Fibroblast of lung (primary cell): ENCODE measurements at regions not wholly inside any gene's neighbourhood (a gene's known extent, or its start where the extent isn't known, plus 50 kb on each side); places are given as distances from the start of the nearest gene placed in this dataset.
A peak's percentile ranks its signal among the peaks of the same experiment; 100 is the strongest.

Experiments used
- DNase-seq, 2 donors: peaks; one replicate each; pipeline versions ENCODE4 v3.0.0 to v3.0.0-alpha.2; 2010; ENCODE audit warnings: low read depth in 2 of 2
- H2AFZ ChIP-seq: 2 replicates; pipeline ENCODE4 v1.5.1; 2012; ENCODE audit warnings: low read length, control low read depth, inconsistent platforms
- H3K27ac ChIP-seq: 2 replicates; pipeline ENCODE4 v1.5.1; 2011; ENCODE audit warnings: low read length, control low read depth; ENCODE audit not compliant: insufficient read depth
- H3K27me3 ChIP-seq: 2 replicates; pipeline ENCODE4 v1.5.1; 2011; ENCODE audit warnings: mild to moderate bottlenecking, low read length; ENCODE audit not compliant: control insufficient read depth, insufficient read depth
- H3K36me3 ChIP-seq: 2 replicates; pipeline ENCODE4 v1.5.1; 2011; ENCODE audit warnings: low read length; ENCODE audit not compliant: control insufficient read depth, insufficient read depth
- H3K4me1 ChIP-seq: 2 replicates; pipeline ENCODE4 v1.5.1; 2011; ENCODE audit warnings: low read length; ENCODE audit not compliant: control insufficient read depth, insufficient read depth; ENCODE audit errors: extremely low read depth
- H3K4me2 ChIP-seq: 2 replicates; pipeline ENCODE4 v1.5.1; 2011; ENCODE audit warnings: low read length, control low read depth; ENCODE audit not compliant: insufficient read depth; ENCODE audit errors: extremely low read depth
- H3K4me3 ChIP-seq, 4 experiments: fragments of 200-600 bp in 1 of 4; sonication (generic) in 1 of 4; replicated peaks in 1 of 4; 2 replicates each; pipeline ENCODE4 v1.5.1; 2011 to 2016; ENCODE audit warnings: low read length in 4 of 4, low read depth in 3 of 4, mild to moderate bottlenecking in 3 of 4, control low read depth in 2 of 4, inconsistent platforms in 1 of 4, mixed read lengths in 1 of 4; ENCODE audit not compliant: insufficient read depth in 1 of 4; ENCODE audit errors: control extremely low read depth in 1 of 4
- H3K79me2 ChIP-seq: 2 replicates; pipeline ENCODE4 v1.5.1; 2012; ENCODE audit warnings: mild to moderate bottlenecking, low read length, inconsistent platforms; ENCODE audit not compliant: control insufficient read depth, insufficient read depth
- H3K9ac ChIP-seq: 2 replicates; pipeline ENCODE4 v1.5.1; 2011; ENCODE audit warnings: mild to moderate bottlenecking, low read length, control low read depth; ENCODE audit not compliant: insufficient read depth
- H3K9me3 ChIP-seq: 2 replicates; pipeline ENCODE4 v1.5.1; 2012; ENCODE audit warnings: low read depth, low read length; ENCODE audit not compliant: control insufficient read depth, insufficient read depth
- H4K20me1 ChIP-seq: 2 replicates; pipeline ENCODE4 v1.5.1; 2011; ENCODE audit warnings: low read length; ENCODE audit not compliant: control insufficient read depth, insufficient read depth; ENCODE audit errors: extremely low read depth
- EZH2 ChIP-seq: IDR thresholded peaks from 2 replicates; pipeline ENCODE4 v1.5.1; 2012; ENCODE audit warnings: low read length, control low read depth, mild to moderate bottlenecking; ENCODE audit errors: missing control alignments
- TF ChIP-seq, protein P1 (sequence below), 2 donors: IDR thresholded peaks in 1 of 2; conservative IDR thresholded peaks in 1 of 2; 1 replicate in 1 of 2; 2 replicates in 1 of 2; pipeline ENCODE4 v1.5.1; 2011 to 2012; ENCODE audit warnings: low read length in 2 of 2, control low read depth in 1 of 2, inconsistent platforms in 1 of 2, low read depth in 1 of 2, mild to moderate bottlenecking in 1 of 2

- Histone ChIP-seq H3K4me2 (peak overlapping the region; percentile 40), H4K20me1 (no peaks in the 10 kb centered on the region), H3K27ac (no peak overlapping the region), H3K4me3 (no peak overlapping the region), H3K4me1 (peaks cover 4% of the 10 kb centered on the region), H2AFZ (no peak overlapping the region), H3K27me3 (no peaks in the 10 kb centered on the region), H3K9me3 (no peaks in the 10 kb centered on the region), H3K36me3 (no peaks in the 10 kb centered on the region), H3K79me2 (no peaks in the 10 kb centered on the region), H3K9ac (no peak overlapping the region)
- TF ChIP-seq, protein P1, sequence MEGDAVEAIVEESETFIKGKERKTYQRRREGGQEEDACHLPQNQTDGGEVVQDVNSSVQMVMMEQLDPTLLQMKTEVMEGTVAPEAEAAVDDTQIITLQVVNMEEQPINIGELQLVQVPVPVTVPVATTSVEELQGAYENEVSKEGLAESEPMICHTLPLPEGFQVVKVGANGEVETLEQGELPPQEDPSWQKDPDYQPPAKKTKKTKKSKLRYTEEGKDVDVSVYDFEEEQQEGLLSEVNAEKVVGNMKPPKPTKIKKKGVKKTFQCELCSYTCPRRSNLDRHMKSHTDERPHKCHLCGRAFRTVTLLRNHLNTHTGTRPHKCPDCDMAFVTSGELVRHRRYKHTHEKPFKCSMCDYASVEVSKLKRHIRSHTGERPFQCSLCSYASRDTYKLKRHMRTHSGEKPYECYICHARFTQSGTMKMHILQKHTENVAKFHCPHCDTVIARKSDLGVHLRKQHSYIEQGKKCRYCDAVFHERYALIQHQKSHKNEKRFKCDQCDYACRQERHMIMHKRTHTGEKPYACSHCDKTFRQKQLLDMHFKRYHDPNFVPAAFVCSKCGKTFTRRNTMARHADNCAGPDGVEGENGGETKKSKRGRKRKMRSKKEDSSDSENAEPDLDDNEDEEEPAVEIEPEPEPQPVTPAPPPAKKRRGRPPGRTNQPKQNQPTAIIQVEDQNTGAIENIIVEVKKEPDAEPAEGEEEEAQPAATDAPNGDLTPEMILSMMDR (conservative IDR thresholded peaks at IDR 0.05 in 1 of 2, IDR thresholded peaks at IDR 0.05 in 1 of 2; ENCODE audit: low read depth in 1 of 2, low read length in 2 of 2) = no peak
- no peak for TF ChIP-seq EZH2
- peak; percentile 90 to 92 for DNase-seq
These were observed 133.4 kb downstream of the VAPA start for GRCh38 chr18:10047237-10047636.

DNA sequence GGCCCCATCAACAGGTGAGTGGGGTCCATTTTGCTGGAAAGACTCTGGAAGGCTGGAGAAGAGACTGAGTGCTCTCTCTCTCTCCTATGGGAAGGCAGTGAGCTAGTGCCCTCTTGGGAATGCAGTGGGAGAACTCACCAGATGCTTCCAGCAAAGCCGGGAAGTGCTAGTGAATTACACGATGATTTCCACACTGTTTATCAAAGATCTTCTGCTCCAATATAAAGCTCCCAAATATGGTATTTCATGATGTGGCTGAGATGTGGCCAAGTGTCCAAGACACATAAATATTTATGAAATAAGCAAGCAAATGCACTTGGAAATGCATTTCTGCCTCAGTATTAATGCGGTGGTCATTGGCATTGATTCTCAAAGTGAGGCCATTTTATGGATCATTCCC, 135.9 kb downstream of the VAPA start:
- peak in 1 of 2 donors; percentile 93 for DNase-seq

DNA sequence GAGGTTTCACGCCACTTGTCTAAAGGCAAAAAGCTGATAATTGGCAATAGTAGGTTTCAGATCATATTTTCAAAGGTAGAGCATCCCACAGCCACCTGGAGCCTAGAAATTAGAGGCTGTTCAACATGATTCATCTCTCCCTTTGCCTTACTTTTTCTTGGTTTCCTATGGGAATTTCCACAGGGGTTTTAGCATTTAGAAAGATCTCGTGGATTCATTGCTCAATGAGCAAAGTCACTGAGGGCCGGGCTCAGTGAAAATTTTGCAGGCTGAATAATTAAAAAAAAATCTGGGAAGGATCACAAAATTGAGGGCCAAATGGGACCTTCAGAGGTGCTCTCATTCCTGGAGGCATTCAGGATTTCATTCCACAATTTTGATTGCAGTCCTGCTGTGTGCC, 137.1 kb downstream of the VAPA start:
- H3K4me1 ChIP-seq = peaks cover 4% of the 10 kb centered on the region
- no peaks in the 10 kb centered on the region for H4K20me1 ChIP-seq
- no peak overlapping the region for H3K27ac ChIP-seq
- no peaks in the 10 kb centered on the region for H3K36me3 ChIP-seq
- H3K4me3 ChIP-seq = no peak overlapping the region
- no peaks in the 10 kb centered on the region for H3K9me3 ChIP-seq
- H2AFZ ChIP-seq = no peak overlapping the region
- no peaks in the 10 kb centered on the region for H3K79me2 ChIP-seq
- H3K27me3 ChIP-seq = no peaks in the 10 kb centered on the region
- DNase-seq = peak in 1 of 2 donors; percentile 41
- TF ChIP-seq EZH2 = no peak
- TF ChIP-seq, protein P1 (conservative IDR thresholded peaks at IDR 0.05 in 1 of 2, IDR thresholded peaks at IDR 0.05 in 1 of 2; ENCODE audit: low read depth in 1 of 2, low read length in 2 of 2) = no peak
- H3K4me2 ChIP-seq = no peak overlapping the region
- H3K9ac ChIP-seq = no peak overlapping the region

More for the DNA sequence above, 135.9 kb downstream of the VAPA start:
- Histone ChIP-seq H3K4me3 (no peak overlapping the region), H3K36me3 (no peaks in the 10 kb centered on the region), H3K27ac (no peak overlapping the region), H3K4me2 (no peak overlapping the region), H3K9ac (no peak overlapping the region), H3K27me3 (no peaks in the 10 kb centered on the region), H3K9me3 (no peaks in the 10 kb centered on the region), H4K20me1 (no peaks in the 10 kb centered on the region), H2AFZ (no peak overlapping the region), H3K4me1 (peaks cover 4% of the 10 kb centered on the region), H3K79me2 (no peaks in the 10 kb centered on the region)
- TF ChIP-seq, protein P1 (conservative IDR thresholded peaks at IDR 0.05 in 1 of 2, IDR thresholded peaks at IDR 0.05 in 1 of 2; ENCODE audit: low read depth in 1 of 2, low read length in 2 of 2) = no peak
- TF ChIP-seq EZH2 = no peak
